NCI-H2029 treated with DMSO at 0.1 percent for 48 hours (cell line): ENCODE measurements at regions not wholly inside any gene's neighbourhood (a gene's known extent, or its start where the extent isn't known, plus 50 kb on each side); places are given as distances from the start of the nearest gene placed in this dataset.

Experiments
- DNase-seq: peaks from one replicate; lab custom pipeline; 2025; lab: John Stamatoyannopoulos, UW

DNA sequence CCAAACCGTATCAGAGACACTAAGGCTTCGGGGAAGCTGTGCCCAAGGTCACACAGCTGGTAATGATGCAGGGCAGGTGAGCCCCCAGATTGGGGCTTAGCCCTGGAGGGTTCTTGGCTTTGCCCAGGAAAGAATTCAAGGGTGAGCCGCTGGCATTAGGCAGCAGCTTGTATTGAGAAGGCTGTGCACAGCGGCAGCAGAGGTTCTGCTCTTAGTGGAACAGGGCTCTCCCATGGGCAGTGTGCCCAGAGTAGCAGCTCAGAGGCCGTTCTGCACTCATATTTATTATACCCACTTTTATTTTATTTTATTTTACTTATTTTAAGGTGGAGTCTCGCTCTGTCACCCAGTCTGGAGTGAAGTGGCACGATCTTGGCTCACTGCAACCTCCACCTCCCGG, 85.8 kb upstream of the IER5L start:
- DNase-seq = no peak

- DNase-seq = no peak
These were observed 84.2 kb upstream of the IER5L start for GRCh38 chr9:129262261-129262660.

DNA sequence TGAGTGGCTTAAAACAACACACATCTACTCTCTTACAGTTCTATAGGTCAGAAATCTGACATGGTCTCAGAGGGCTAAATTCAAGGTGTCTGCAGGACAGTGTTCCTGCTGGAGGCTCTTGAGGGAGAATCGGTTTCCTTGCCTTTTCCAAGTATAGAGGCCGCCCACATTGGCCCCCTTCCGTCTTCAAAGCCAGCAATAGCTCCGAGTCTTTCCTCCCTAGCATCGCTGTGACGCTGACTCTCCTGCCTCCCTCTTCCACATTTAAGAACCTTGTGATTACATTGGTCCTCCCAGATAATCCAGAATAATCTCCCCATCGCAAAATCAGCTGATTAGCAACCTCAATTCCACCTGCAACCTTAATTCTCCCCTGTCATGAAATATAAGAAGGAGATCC, 81.3 kb upstream of the IER5L start:
- no peak for DNase-seq

GRCh38 chr9:129258823-129259301, 80.8 kb upstream of the IER5L start:
- DNase-seq = no peak

DNA sequence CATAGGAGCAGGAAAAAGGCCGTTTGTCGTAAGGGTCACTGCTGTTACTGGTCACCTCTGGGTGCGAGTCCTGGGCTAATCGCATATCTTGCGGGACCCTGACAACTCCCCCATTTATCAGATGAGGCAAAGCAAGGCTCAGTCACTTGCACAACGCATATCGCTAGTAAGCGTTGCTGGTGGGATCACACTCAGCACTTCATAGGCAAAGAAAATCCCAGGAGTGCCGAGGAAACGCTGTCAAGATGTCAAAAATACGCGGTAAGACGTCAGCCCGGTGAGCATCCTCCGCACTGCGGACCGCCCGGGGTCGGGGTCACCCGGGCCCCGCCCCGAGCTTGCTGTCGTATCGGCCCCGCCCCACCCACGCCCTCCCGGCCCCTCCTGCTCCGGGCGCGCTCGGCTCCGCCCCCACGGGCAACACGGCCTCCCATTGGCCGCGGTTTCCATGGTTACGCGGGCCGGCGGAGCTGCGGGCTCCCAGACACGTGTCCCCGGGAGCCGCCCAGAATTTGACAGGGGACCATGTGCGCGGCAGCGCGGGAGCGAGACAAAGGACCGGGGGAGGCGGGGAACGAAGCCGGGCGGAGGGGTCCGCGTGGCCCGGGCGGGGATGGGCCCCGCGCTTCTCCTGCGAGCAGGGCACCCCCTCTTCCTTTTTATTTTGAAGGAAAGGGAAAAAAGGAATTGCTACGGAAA, 80.2 kb upstream of the IER5L start:
- DNase-seq = peak; percentile 46

DNA sequence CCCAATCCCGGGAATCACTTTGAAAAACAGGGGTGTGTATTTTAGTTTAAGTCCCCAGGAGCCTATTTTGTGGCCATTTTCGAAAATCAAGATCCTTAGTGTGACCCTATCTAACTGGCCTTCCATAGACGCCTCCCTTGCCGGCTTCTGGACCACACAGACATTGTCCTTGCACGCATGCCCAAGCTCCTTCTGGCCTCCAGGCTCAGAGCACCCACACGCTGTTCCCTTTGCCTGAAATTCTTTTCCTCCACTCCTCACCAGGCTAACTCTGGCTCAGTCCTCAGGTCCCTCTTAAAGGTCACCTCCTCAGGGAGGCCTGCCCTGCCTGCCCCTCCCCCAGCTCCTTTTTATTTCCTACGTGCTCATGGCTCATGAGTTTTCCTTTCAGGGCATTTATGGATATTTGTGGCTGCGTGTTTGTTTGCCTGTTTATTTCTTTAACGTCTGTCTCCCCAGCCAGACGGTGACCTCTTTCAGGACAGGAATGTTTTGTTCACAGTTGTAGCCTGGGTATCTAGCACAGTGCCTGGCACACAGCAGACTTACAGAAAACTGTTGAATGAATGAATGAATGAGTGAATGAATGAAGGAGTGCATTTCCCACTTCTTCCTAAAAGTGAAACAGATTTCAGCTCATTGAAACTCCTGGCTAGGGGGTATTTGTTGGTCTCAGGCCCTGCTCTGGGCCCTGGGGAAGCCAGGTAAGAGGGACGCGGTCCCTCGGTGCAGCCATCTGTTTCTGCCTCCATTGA, 79.1 kb upstream of the IER5L start:
- DNase-seq = no peak

DNA sequence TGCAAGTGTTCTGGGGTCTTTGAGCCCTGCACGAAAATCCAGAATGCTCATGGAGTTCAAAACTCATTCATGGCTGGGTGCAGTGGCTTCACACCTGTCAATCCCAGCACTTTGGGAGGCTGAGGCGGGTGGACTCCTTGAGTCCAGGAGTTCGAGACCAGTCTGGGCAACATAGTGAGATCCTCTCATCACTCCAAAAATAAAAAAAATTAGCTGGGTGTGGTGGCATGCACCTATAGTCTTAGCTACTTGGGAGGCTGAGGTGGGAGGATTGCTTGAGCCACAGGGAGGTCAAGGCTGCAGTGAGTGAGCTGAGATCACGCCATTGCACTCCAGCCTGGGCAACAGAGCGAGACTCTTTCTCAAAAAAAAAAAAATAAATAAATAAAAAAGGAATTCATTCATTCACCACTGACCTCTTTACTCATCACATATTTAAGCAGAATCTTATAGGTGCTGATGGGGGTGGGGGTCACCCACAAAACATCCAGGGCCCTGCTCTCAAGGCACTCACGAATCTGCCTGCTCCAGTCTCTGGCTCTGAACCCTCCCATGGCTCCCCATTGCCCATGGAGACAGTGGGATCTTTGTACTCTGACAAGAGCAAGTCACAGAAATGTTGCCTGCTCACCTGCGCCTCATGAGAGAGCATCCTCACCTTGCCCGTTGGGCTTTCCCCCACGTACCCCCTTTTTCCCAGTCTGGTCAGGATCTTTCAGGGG, 76.7 kb upstream of the IER5L start:
- no peak for DNase-seq

- no peak for DNase-seq
These were observed 75.8 kb upstream of the IER5L start for GRCh38 chr9:129253803-129254381.

- DNase-seq = no peak
These were observed 75.1 kb upstream of the IER5L start for GRCh38 chr9:129252937-129253802.

DNA sequence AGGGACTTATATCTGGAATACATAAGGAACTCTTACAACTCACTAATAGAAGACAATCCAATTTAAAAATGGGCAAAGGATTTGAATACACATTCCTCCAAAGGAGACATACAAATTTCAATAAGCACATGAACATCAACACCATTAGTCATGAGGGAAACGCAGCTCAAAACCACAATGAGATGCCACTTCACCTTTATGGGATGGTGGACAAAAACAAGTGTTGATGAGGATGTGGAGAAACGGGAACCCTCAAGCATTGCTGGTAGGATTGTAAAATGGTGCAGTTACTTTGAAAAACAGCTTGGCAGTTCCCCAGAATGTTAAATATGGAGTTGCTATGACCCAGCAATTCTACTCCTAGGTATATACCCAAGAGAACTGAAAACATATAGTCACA, 72.7 kb upstream of the IER5L start:
- DNase-seq = no peak

- no peak for DNase-seq
These were observed 69.5 kb upstream of the IER5L start for GRCh38 chr9:129247285-129248153.

DNA sequence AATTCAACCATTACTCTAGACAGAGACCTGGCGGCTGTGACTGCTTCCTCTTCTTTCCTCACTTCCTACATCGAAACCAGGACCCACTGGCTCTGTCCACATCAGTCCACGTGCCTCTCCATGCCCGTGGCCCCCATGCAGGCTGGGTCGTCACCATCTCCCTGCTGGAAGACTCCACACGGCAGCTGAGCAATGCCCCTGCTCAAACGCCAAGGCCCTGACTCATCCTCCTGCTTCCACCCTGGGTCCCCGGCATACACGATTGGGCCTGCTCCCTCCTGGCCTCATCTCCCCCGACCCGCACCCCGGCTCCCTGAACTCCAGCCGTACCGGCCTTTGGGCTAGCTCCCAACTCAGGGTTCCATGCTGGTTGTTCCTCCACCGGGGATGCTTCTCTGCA, 67.2 kb upstream of the IER5L start:
- DNase-seq = no peak

- peak; percentile 48 for DNase-seq
These were observed 65.0 kb upstream of the IER5L start for GRCh38 chr9:129242971-129243561.

DNA sequence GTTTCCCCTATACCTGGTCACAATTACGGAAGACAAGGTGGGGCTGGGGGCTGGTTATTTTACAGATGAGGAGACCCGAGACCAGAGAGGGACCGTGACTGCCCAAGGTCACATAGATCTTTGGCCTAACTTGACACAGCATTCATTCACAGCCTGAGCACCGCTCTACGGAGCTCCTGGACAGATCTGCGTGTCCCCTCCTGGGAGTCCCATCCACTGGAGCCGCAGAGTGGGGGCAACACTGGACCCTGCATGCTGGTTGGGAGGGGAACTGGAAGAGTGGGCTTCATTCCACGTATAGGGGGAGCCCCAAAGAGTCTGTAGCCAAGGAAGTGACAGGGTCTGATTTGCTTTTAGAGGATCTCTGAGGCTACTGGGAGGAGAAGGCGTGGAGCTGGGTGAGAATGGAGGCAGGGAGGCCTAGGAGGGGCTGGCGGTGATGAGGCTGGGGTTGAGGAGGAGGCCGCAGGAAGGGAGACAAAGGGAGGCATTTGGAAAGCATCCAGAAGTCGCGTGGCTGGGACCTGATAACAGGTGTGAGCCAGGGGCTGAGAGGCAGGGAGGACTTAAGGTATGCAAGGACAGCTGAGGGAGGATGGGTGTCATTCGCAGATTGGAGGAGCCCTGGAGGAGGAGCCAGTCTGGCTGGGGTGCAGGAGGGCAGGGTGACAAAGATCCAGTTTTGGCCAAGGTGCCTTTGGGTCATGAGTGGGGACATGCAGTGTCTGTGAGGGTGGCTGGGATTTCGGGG, 64.3 kb upstream of the IER5L start:
- DNase-seq = no peak

GRCh38 chr9:129241725-129242124, 63.7 kb upstream of the IER5L start:
- DNase-seq = no peak

DNA sequence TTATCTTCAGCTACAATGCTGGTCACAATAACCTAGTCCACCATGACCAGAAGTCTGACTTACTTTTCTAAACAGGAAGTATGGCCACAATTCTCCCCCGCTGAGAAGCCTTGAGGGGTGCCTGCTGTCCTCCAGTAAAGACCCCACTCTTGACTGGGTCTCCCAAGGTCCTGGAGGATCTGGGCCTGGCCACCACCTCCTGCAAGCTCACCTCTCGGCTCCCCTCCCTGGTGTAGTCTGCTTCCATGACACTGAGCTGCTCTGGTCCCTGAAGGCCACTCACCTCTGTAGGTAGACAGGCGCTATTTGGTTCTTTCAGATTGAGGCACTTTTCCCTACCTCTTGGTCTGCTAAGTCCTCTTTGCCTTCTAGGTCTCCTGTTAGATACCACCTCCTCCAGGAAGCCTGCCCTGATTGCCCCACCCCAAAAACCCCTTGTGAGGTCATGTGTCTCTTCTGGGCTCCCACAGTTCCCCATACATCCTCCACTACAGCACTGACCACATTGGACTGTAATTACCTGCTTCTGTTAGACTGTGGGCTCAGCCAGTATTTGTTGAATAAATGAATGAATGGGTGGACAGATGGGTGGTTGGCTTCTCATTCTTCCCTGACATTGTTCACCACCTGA, 62.6 kb upstream of the IER5L start:
- DNase-seq = no peak

DNA sequence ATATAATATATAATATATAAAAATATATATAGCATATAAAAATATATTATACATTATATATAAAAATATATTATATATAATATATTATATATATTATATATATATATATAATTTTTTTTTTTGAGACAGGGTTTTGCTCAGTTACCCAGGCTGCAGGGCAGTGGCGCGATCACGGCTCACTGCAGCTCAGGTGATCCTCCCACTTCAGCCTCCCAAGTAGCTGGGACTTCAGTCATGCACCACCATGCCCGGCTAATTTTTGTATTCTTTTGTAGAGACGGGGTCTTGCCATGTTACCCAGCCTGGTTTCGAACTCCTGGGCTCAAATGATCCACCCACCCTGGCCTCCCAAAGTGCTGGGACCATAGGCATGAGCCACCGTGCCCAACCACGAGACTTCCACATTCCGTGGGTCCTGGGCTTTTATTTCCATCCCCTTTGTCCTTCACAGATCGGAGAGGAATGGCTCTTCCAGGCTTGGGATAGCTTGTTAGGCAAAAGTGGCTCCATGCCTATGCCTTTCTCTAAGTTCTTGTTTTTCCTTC, 62.0 kb upstream of the IER5L start:
- DNase-seq = no peak

DNA sequence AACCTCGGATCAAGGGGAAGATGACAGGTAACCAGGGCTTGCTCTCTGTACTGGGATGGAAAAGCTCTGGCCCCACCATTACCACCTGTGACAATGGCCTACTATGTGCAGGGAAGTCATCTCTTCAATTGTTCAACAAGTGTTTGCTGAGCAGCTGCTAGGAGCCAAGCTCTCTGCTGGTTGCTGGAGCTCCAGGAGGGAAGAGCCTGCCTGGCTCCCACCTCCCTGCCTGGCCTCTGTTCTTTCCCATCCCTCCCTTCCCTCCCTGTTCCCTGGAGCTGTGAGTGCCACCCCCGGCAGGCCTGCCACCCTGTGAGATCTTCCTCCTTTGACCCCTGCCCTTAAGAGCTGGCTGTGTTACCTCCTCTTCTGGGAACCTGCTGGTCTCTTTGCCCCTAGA, 59.7 kb upstream of the IER5L start:
- DNase-seq = no peak

GRCh38 chr9:129237164-129237611, 59.1 kb upstream of the IER5L start:
- no peak for DNase-seq
